Liver (tissue), 8 donors: ENCODE measurements at regions not wholly inside any gene's neighbourhood (a gene's known extent, or its start where the extent isn't known, plus 50 kb on each side); places are given as distances from the start of the nearest gene placed in this dataset.

ENCODE experiments used
- DNase-seq: peaks from one replicate; pipeline ENCODE4 v3.0.0-alpha.2; 2017; ENCODE audit warnings: low spot score
- H3K27ac ChIP-seq, 2 donors: one replicate each; pipeline ENCODE4 v1.7.0; 2013; ENCODE audit warnings: inconsistent platforms in 2 of 2, low read length in 2 of 2, control low read depth in 1 of 2, low read depth in 1 of 2, mild to moderate bottlenecking in 1 of 2
- H3K27me3 ChIP-seq, 4 donors: one replicate each; pipeline versions ENCODE4 v1.6.1 to v1.7.0; 2013; ENCODE audit warnings: low read length in 3 of 4, inconsistent platforms in 1 of 4, mild to moderate bottlenecking in 1 of 4, moderate library complexity in 1 of 4; ENCODE audit not compliant: control insufficient read depth in 4 of 4, insufficient read depth in 4 of 4
- H3K36me3 ChIP-seq, 4 donors: one replicate each; pipeline versions ENCODE4 v1.6.1 to v1.7.0; 2013; ENCODE audit warnings: low read length in 3 of 4, mild to moderate bottlenecking in 3 of 4, low read depth in 1 of 4, moderate library complexity in 1 of 4; ENCODE audit not compliant: control insufficient read depth in 4 of 4, insufficient read depth in 3 of 4
- H3K4me1 ChIP-seq, 4 donors: one replicate each; pipeline versions ENCODE4 v1.6.1 to v1.7.0; 2013; ENCODE audit warnings: low read length in 3 of 4, mild to moderate bottlenecking in 3 of 4, moderate library complexity in 1 of 4; ENCODE audit not compliant: control insufficient read depth in 4 of 4, insufficient read depth in 4 of 4
- H3K4me3 ChIP-seq, 3 donors: one replicate each; pipeline versions ENCODE4 v1.6.1 to v1.7.0; 2013; ENCODE audit warnings: low read length in 3 of 3, control low read depth in 1 of 3, low read depth in 1 of 3, mild to moderate bottlenecking in 1 of 3
- H3K9ac ChIP-seq, 2 donors: one replicate each; pipeline ENCODE4 v1.7.0; 2013; ENCODE audit warnings: low read length in 2 of 2, mild to moderate bottlenecking in 2 of 2, moderate library complexity in 2 of 2, control low read depth in 1 of 2, low read depth in 1 of 2
- H3K9me3 ChIP-seq, 4 donors: one replicate each; pipeline versions ENCODE4 v1.6.1 to v1.7.0; 2013; ENCODE audit warnings: low read length in 3 of 4; ENCODE audit not compliant: control insufficient read depth in 4 of 4
- EGR1 ChIP-seq, 2 donors: IDR thresholded peaks; 2 replicates each; pipeline ENCODE4 v1.6.1; 2016 to 2018; ENCODE audit warnings: antibody characterized with exemption in 2 of 2, low read depth in 2 of 2
- FOXA1 ChIP-seq: IDR thresholded peaks from 2 replicates; pipeline ENCODE4 v1.6.1; 2016; ENCODE audit warnings: antibody characterized with exemption
- FOXA2 ChIP-seq: IDR thresholded peaks from 2 replicates; pipeline ENCODE4 v1.6.1; 2016; ENCODE audit warnings: antibody characterized with exemption
- GABPA ChIP-seq, 2 donors: IDR thresholded peaks in 1 of 2; conservative IDR thresholded peaks in 1 of 2; 2 replicates each; pipeline ENCODE4 v1.6.1; 2016; ENCODE audit warnings: antibody characterized with exemption in 2 of 2, mild to moderate bottlenecking in 1 of 2, moderate library complexity in 1 of 2
- HNF4A ChIP-seq, 2 donors: conservative IDR thresholded peaks; 2 replicates each; pipeline ENCODE4 v1.6.1; 2016; ENCODE audit warnings: antibody characterized with exemption in 2 of 2, mild to moderate bottlenecking in 2 of 2
- HNF4G ChIP-seq: IDR thresholded peaks from 2 replicates; pipeline ENCODE4 v1.6.1; 2016; ENCODE audit warnings: antibody characterized with exemption
- JUND ChIP-seq, 2 donors: IDR thresholded peaks; 2 replicates each; pipeline ENCODE4 v1.6.1; 2016; ENCODE audit warnings: antibody characterized with exemption in 2 of 2
- MAX ChIP-seq: IDR thresholded peaks from 2 replicates; pipeline ENCODE4 v1.6.1; 2016; ENCODE audit warnings: antibody characterized with exemption
- NR2F2 ChIP-seq: IDR thresholded peaks from 2 replicates; pipeline ENCODE4 v1.6.1; 2016; ENCODE audit warnings: antibody characterized with exemption
- RAD21 ChIP-seq, 2 donors: IDR thresholded peaks; 2 replicates each; pipeline ENCODE4 v1.6.1; 2016; ENCODE audit warnings: antibody characterized with exemption in 2 of 2, mild to moderate bottlenecking in 2 of 2
- REST ChIP-seq: IDR thresholded peaks from 2 replicates; pipeline ENCODE4 v1.6.1; 2016; ENCODE audit warnings: antibody characterized with exemption, mild to moderate bottlenecking
- RXRA ChIP-seq, 2 donors: IDR thresholded peaks; 2 replicates each; pipeline ENCODE4 v1.6.1; 2017 to 2018; ENCODE audit warnings: antibody characterized with exemption in 2 of 2, mild to moderate bottlenecking in 1 of 2
- SP1 ChIP-seq: IDR thresholded peaks from 2 replicates; pipeline ENCODE4 v1.6.1; 2018; ENCODE audit warnings: antibody characterized with exemption, mild to moderate bottlenecking
- TAF1 ChIP-seq: conservative IDR thresholded peaks from 2 replicates; pipeline ENCODE4 v1.6.1; 2016; ENCODE audit warnings: antibody characterized with exemption, mild to moderate bottlenecking
- YY1 ChIP-seq: IDR thresholded peaks from 2 replicates; pipeline ENCODE4 v1.6.1; 2016; ENCODE audit warnings: antibody characterized with exemption, mild to moderate bottlenecking
- ZBTB33 ChIP-seq: IDR thresholded peaks from 2 replicates; pipeline ENCODE4 v1.6.1; 2016; ENCODE audit warnings: antibody characterized with exemption
- WGBS: extraction: QIAGEN DNeasy Blood & Tissue Kit; methylation state at CpG from one replicate; pipeline ENCODE4 v1.1.7; 2013; 5-methylcytosine and 5-hydroxymethylcytosine counted together
- TF ChIP-seq, protein P1 (sequence below): fragments of 150-350 bp; IDR thresholded peaks from 2 replicates; pipeline ENCODE4 v1.5.1; 2017; ENCODE audit warnings: improper control_type of control experiment, low read depth, low read length; ENCODE audit not compliant: missing input control
- TF ChIP-seq, protein P2 (sequence below): IDR thresholded peaks from 2 replicates; pipeline ENCODE4 v1.6.1; 2016; ENCODE audit warnings: antibody characterized with exemption
- donor health status: healthy.
- donor health status: healthy.
- donor health status: healthy.
- donor health status: healthy.
- donor health status: healthy.

DNA sequence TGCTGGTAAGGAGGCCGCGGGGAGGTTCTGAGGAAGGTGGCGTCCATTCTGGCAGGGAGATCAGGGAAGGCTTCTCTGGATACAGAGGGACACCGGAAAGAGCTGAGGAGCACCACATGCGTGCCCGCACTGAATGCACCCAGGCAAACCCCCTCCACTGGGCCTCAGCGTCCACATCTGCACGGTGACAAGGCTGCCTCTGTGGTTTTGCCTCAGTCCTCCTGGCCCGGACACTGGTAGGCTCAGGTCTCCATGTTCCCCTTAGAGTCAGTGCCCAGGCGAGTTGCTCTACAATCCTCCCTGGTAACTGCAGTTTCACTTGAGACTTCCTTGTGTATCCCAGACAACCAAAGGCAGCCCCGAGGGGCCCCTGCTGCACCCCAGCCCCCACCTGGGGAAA is 173.3 kb downstream of the MELK start:
- Histone ChIP-seq H3K4me1 (no peaks in the 10 kb centered on the region), H3K36me3 (no peaks in the 10 kb centered on the region), H3K4me3 (no peak overlapping the region), H3K27me3 (peaks cover 0 to 9% (median 1%) of the 10 kb centered on the region in 4 donors), H3K9ac (no peak overlapping the region), H3K9me3 (no peaks in the 10 kb centered on the region), H3K27ac (no peak overlapping the region)
- TF ChIP-seq SP1 (no peak), HNF4A (conservative IDR thresholded peaks at IDR 0.05) (no peak), JUND (IDR thresholded peaks at IDR 0.05) (no peak), FOXA2 (no peak), RAD21 (IDR thresholded peaks at IDR 0.05) (no peak), TAF1 (no peak), GABPA (IDR thresholded peaks at IDR 0.05 in 1 of 2, conservative IDR thresholded peaks at IDR 0.05 in 1 of 2) (no peak), ZBTB33 (no peak), EGR1 (IDR thresholded peaks at IDR 0.05; ENCODE audit: low read depth in 2 of 2) (no peak), MAX (no peak), NR2F2 (no peak), HNF4G (no peak), FOXA1 (no peak), REST (no peak), RXRA (IDR thresholded peaks at IDR 0.05) (no peak), YY1 (no peak)
- TF ChIP-seq, protein P1, sequence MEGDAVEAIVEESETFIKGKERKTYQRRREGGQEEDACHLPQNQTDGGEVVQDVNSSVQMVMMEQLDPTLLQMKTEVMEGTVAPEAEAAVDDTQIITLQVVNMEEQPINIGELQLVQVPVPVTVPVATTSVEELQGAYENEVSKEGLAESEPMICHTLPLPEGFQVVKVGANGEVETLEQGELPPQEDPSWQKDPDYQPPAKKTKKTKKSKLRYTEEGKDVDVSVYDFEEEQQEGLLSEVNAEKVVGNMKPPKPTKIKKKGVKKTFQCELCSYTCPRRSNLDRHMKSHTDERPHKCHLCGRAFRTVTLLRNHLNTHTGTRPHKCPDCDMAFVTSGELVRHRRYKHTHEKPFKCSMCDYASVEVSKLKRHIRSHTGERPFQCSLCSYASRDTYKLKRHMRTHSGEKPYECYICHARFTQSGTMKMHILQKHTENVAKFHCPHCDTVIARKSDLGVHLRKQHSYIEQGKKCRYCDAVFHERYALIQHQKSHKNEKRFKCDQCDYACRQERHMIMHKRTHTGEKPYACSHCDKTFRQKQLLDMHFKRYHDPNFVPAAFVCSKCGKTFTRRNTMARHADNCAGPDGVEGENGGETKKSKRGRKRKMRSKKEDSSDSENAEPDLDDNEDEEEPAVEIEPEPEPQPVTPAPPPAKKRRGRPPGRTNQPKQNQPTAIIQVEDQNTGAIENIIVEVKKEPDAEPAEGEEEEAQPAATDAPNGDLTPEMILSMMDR, result no peak
- TF ChIP-seq, protein P2, sequence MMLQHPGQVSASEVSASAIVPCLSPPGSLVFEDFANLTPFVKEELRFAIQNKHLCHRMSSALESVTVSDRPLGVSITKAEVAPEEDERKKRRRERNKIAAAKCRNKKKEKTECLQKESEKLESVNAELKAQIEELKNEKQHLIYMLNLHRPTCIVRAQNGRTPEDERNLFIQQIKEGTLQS, result no peak
- 70% methylated on average over 11 of the region's 11 CpGs for WGBS
- DNase-seq, result no peak

- TF ChIP-seq MAX, result no peak
- WGBS, result 60% methylated on average over 3 of the region's 3 CpGs
Measured at GRCh38 chr9:36746415-36746814, 173.7 kb downstream of the MELK start.

More at GRCh38 chr9:36746415-36746814, 173.7 kb downstream of the MELK start:
- H3K4me3 ChIP-seq, result no peak overlapping the region
- H3K4me1 ChIP-seq, result no peaks in the 10 kb centered on the region
- H3K36me3 ChIP-seq, result no peaks in the 10 kb centered on the region
- H3K27me3 ChIP-seq, result peaks cover 0 to 9% (median 1%) of the 10 kb centered on the region in 4 donors
- H3K9me3 ChIP-seq, result no peaks in the 10 kb centered on the region
- DNase-seq, result no peak
- H3K9ac ChIP-seq, result no peak overlapping the region
- H3K27ac ChIP-seq, result no peak overlapping the region
